Psoas muscle (tissue), 7 donors: ENCODE measurements at regions not wholly inside any gene's neighbourhood (a gene's known extent, or its start where the extent isn't known, plus 50 kb on each side); places are given as distances from the start of the nearest gene placed in this dataset.

ENCODE experiments used
- ATAC-seq, 4 donors: fragments of 200-7000 bp; cut with Tn5 transposase; one replicate each; pipeline ENCODE4 v1.9.1; 2020; ENCODE audit warnings: moderate library complexity in 3 of 4, mild to moderate bottlenecking in 2 of 4
- DNase-seq, 2 donors: peaks; one replicate each; pipeline ENCODE4 v3.0.0-alpha.2; 2020
- H3K27ac ChIP-seq: fragments of 200-600 bp; one replicate; pipeline ENCODE4 v1.8.0; 2022
- H3K27me3 ChIP-seq, 3 donors: fragments of 200-600 bp in 1 of 3; one replicate each; pipeline versions ENCODE4 v1.6.1 to v1.8.0; 2013 to 2022; ENCODE audit warnings: low read length in 2 of 3, mild to moderate bottlenecking in 2 of 3, moderate library complexity in 1 of 3; ENCODE audit not compliant: insufficient read depth in 3 of 3
- H3K36me3 ChIP-seq, 2 donors: fragments of 200-600 bp in 1 of 2; one replicate each; pipeline versions ENCODE4 v1.6.1 to v1.8.0; 2013 to 2022; ENCODE audit warnings: low read depth in 1 of 2, mild to moderate bottlenecking in 1 of 2, moderate library complexity in 1 of 2; ENCODE audit not compliant: insufficient read depth in 1 of 2
- H3K4me1 ChIP-seq: fragments of 200-600 bp; one replicate; pipeline ENCODE4 v1.8.0; 2022
- H3K4me3 ChIP-seq: fragments of 200-600 bp; one replicate; pipeline ENCODE4 v1.8.0; 2022; ENCODE audit warnings: mild to moderate bottlenecking
- H3K9me3 ChIP-seq: fragments of 200-600 bp; one replicate; pipeline ENCODE4 v1.8.0; 2022
- WGBS, 3 donors: extraction: QIAGEN DNeasy Blood & Tissue Kit; methylation state at CpG; one replicate each; pipeline versions ENCODE4 v1.1.6 to v1.1.7; 2013; 5-methylcytosine and 5-hydroxymethylcytosine counted together
- intact Hi-C, 2 donors: fragments of 100-400 bp; cut with DNase I; formaldehyde crosslinking; loops; one replicate each; pipeline versions ENCODE4 v1.11.0 to v1.14.2; 2022
- TF ChIP-seq, protein P1 (sequence below): fragments of 200-600 bp; IDR thresholded peaks from one replicate; pipeline ENCODE4 v1.8.0; 2022; ENCODE audit warnings: antibody characterized with exemption
- donor health status: healthy with polysubstance abuse.
- donor health status: DM: no; HTN: no; CAD: no; lungs with moderate emphysema.
- donor health status: Bipolar disorder and iron deficiency.
- donor health status: healthy.
- donor health status: DM: yes; HTN: yes; CAD: no.
- donor health status: DM: no; HTN: no; CAD: no.
- donor health status: DM: yes; HTN: yes; CAD: no.

DNA sequence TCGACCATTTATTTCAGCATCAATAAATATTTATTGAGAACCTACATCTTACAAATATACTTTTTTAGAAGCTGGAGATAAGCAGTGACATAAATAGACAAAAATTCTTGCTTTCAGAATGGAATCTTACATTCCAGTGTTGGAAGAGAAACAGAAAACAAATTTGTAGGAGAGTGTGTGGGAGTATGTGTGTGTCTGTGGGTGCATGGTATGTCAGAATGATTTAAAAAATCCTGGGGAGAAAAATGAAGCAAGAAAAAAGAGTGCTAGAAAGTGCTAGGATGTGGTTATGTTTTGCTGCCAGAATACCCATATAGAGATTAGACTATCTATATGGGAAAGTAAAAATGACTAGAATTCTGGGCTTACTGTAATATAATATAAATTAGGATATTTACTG lies 561.7 kb upstream of the SGO1 start:
- ATAC-seq (no peak), DNase-seq (no peak)
- Histone ChIP-seq H3K36me3 (no peaks in the 10 kb centered on the region), H3K9me3 (peaks cover 3% of the 10 kb centered on the region), H3K27ac (no peak overlapping the region), H3K4me3 (no peak overlapping the region), H3K27me3 (no peaks in the 10 kb centered on the region), H3K4me1 (no peaks in the 10 kb centered on the region)
- intact Hi-C loops = loop anchor here in 1 of 2 donors (10.0 kb wide), 1 partner anchor 233 kb away; no protein-coding TSS in a partner anchor
- TF ChIP-seq, protein P1, sequence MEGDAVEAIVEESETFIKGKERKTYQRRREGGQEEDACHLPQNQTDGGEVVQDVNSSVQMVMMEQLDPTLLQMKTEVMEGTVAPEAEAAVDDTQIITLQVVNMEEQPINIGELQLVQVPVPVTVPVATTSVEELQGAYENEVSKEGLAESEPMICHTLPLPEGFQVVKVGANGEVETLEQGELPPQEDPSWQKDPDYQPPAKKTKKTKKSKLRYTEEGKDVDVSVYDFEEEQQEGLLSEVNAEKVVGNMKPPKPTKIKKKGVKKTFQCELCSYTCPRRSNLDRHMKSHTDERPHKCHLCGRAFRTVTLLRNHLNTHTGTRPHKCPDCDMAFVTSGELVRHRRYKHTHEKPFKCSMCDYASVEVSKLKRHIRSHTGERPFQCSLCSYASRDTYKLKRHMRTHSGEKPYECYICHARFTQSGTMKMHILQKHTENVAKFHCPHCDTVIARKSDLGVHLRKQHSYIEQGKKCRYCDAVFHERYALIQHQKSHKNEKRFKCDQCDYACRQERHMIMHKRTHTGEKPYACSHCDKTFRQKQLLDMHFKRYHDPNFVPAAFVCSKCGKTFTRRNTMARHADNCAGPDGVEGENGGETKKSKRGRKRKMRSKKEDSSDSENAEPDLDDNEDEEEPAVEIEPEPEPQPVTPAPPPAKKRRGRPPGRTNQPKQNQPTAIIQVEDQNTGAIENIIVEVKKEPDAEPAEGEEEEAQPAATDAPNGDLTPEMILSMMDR = no peak
- WGBS, 3 donors = 56 to 84% (median 69%) methylated on average over 1 of the region's 1 CpG

DNA sequence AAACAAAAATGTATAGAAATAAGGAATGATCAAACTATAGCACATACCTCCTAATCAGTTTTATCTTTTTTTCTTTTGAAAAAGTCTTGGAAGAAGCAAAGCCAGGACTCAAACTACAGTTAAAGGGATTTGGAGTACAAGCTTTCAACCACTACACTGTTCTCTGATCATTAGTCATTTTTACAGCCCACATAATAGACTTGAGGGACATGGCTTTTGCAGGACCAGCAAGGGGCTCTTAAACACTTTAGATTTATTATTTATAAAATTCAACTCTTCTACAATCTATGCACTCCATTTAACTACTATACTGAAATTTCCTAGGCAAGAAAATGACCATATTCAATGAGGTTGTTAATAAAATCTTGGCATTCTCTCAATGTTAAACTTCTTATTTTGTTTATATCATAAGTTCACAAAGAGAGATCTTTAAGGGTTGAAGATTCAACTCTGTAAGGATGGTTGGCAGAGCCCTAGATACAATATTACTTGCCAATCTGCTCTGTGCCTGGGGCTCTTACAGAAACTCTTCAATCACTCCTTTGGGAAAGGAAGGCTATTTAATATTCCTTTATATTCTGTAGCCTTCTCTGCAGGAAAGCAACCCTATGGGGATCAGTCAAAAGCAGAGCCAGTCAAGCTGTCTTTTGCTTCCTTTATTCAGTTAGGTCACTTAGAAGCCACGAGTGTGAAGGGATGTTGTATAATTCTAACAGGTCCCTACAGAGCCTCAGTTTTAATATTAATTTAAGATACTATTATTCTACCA lies 557.7 kb upstream of the SGO1 start:
- ATAC-seq (no peak), DNase-seq (no peak)
- no peaks in the 10 kb centered on the region for H3K27me3 ChIP-seq
- no peaks in the 10 kb centered on the region for H3K4me1 ChIP-seq
- WGBS, 3 donors = 28 to 53% (median 49%) methylated on average over 1 of the region's 1 CpG
- no peak overlapping the region for H3K4me3 ChIP-seq
- peaks cover 3% of the 10 kb centered on the region for H3K9me3 ChIP-seq
- TF ChIP-seq, protein P1 = no peak
- H3K27ac ChIP-seq = no peak overlapping the region
- H3K36me3 ChIP-seq = no peaks in the 10 kb centered on the region
- intact Hi-C loops = loop anchor here in 1 of 2 donors (10.0 kb wide), 1 partner anchor 229 kb away; no protein-coding TSS in a partner anchor

DNA sequence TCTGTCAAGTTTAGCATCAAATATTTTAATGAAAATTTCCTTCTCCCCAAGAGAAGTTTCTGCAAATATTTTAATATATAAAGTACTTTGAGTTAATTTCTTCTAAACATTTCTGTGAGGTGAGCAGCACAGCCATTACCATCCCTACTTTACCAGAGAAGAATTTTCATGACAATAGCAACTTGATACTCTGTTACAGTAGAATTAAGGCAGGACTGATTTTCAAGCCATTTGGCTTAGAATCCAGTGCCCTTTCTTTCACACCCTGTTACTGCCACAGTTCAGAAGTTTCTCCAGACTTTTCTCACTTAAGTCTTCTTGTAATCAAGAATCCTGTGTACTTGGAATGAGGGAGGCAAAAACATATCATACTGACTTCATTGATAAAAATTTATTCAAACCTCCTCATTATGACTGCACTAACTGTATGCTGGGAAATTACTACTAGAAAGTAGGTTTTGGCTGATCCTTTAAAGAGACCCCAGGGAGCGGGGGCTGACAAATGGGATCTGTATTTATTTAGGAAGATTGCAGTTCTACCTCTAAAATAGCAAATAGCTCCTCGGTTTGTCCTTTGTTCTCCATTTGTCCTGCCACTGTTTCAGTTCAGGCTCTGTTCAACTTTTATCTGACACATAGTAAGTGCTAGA lies 557.0 kb upstream of the SGO1 start:
- WGBS, 3 donors = 38 to 49% (median 42%) methylated on average over 2 of the region's 2 CpGs
- TF ChIP-seq, protein P1 = no peak
- H3K4me1 ChIP-seq = no peaks in the 10 kb centered on the region
- no peaks in the 10 kb centered on the region for H3K36me3 ChIP-seq
- ATAC-seq (no peak), DNase-seq (no peak)
- H3K4me3 ChIP-seq = no peak overlapping the region
- no peaks in the 10 kb centered on the region for H3K27me3 ChIP-seq
- no peak overlapping the region for H3K27ac ChIP-seq
- H3K9me3 ChIP-seq = no peaks in the 10 kb centered on the region
- intact Hi-C loops = loop anchor here in 1 of 2 donors (10.0 kb wide), 1 partner anchor 228 kb away; no protein-coding TSS in a partner anchor

DNA sequence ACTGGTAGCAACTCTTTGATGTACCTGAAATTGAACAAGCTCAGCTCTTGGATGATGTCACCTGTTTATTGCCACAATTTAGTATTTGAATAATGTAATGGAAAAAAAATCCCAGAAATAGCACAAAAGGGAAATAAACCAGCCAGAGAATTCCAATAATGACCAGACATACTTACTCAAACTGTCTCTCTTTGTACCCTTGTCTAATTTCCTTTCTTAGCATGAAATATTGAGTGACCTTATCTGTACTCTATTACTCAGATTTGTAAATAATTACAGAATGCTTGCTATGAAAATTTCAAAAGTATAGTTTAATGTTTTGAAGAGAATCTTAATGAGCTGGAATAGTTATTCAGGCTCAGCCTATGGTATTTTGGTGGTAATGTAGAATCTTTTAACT lies 555.4 kb upstream of the SGO1 start:
- Histone ChIP-seq H3K27me3 (no peaks in the 10 kb centered on the region), H3K36me3 (no peaks in the 10 kb centered on the region), H3K9me3 (no peaks in the 10 kb centered on the region), H3K4me1 (no peaks in the 10 kb centered on the region), H3K27ac (no peak overlapping the region), H3K4me3 (no peak overlapping the region)
- intact Hi-C loops = loop anchor here in 1 of 2 donors (10.0 kb wide), 1 partner anchor 227 kb away; no protein-coding TSS in a partner anchor
- TF ChIP-seq, protein P1 = no peak
- ATAC-seq (no peak), DNase-seq (no peak)
